GM12892 (cell line): ENCODE measurements at regions not wholly inside any gene's neighbourhood (a gene's known extent, or its start where the extent isn't known, plus 50 kb on each side); places are given as distances from the start of the nearest gene placed in this dataset.

ENCODE experiments used
- POLR2A ChIP-seq: IDR thresholded peaks from 2 replicates; pipeline ENCODE4 v1.6.1; 2011; ENCODE audit warnings: low read depth, low read length, control low read depth
- POLR2AphosphoS5 ChIP-seq: IDR thresholded peaks from 2 replicates; pipeline ENCODE4 v1.6.1; 2011; ENCODE audit warnings: low read depth, low read length, control low read depth

DNA sequence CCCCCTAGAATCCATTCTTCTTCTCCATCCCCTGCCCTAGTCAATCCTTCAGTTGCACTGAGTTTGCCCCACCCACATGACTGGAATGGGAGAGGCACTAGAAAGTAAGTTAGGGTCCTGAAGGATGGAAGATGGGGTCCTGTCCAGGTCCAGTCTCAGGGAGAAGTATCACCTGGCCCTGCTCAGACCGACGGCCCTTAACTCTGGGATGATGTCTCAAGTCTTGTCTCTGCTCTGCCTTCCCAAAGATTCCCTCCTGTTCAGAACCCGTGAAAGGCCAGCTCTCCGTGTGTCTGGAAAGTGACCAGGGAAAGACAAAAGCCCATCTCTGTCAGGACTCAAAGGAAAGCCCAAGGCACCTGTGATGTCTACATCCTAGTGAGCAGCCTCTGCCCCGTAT is 88.8 kb downstream of the OAT start:
- TF ChIP-seq POLR2AphosphoS5 (no peak), POLR2A (no peak)
